Skeletal muscle satellite cell (primary cell): ENCODE measurements at regions not wholly inside any gene's neighbourhood (a gene's known extent, or its start where the extent isn't known, plus 50 kb on each side); places are given as distances from the start of the nearest gene placed in this dataset.

Source experiments
- H3K27me3 ChIP-seq: 2 replicates; pipeline ENCODE4 v1.7.0; 2013; ENCODE audit warnings: low read length; ENCODE audit not compliant: control insufficient read depth, insufficient read depth
- H3K36me3 ChIP-seq: 2 replicates; pipeline ENCODE4 v1.7.0; 2013; ENCODE audit warnings: mild to moderate bottlenecking, control low read depth, low read length; ENCODE audit not compliant: insufficient read depth
- H3K4me1 ChIP-seq: 2 replicates; pipeline ENCODE4 v1.7.0; 2013; ENCODE audit warnings: low read length; ENCODE audit not compliant: control insufficient read depth, insufficient read depth
- H3K4me2 ChIP-seq: 2 replicates; pipeline ENCODE4 v1.7.0; 2013; ENCODE audit warnings: mild to moderate bottlenecking, low read length
- H3K4me3 ChIP-seq: 2 replicates; pipeline ENCODE4 v1.7.0; 2013; ENCODE audit warnings: low read length
- H3K9ac ChIP-seq: 2 replicates; pipeline ENCODE4 v1.7.0; 2013; ENCODE audit warnings: mild to moderate bottlenecking, low read depth, low read length, moderate library complexity
- H3K9me3 ChIP-seq: replicated peaks from 2 replicates; pipeline ENCODE4 v1.7.0; 2013; ENCODE audit warnings: mild to moderate bottlenecking, control low read depth, low read length

- Histone ChIP-seq H3K4me2 (no peak overlapping the region), H3K4me1 (peaks cover 6% of the 10 kb centered on the region), H3K9ac (no peak overlapping the region), H3K36me3 (no peaks in the 10 kb centered on the region), H3K27me3 (peaks cover 8% of the 10 kb centered on the region), H3K4me3 (no peak overlapping the region), H3K9me3 (no peaks in the 10 kb centered on the region)
Observed at GRCh38 chr5:56683733-56684132, 131.6 kb upstream of the MAP3K1 start.

GRCh38 chr5:56683281-56683680 is 132.1 kb upstream of the MAP3K1 start:
- Histone ChIP-seq H3K4me3 (no peak overlapping the region), H3K4me2 (no peak overlapping the region), H3K9me3 (no peaks in the 10 kb centered on the region), H3K27me3 (peaks cover 8% of the 10 kb centered on the region), H3K4me1 (peaks cover 6% of the 10 kb centered on the region), H3K36me3 (no peaks in the 10 kb centered on the region), H3K9ac (no peak overlapping the region)

- Histone ChIP-seq H3K4me3 (no peak overlapping the region), H3K4me1 (peaks cover 6% of the 10 kb centered on the region), H3K4me2 (no peak overlapping the region), H3K27me3 (peaks cover 8% of the 10 kb centered on the region), H3K9me3 (no peaks in the 10 kb centered on the region), H3K9ac (no peak overlapping the region), H3K36me3 (no peaks in the 10 kb centered on the region)
Observed at GRCh38 chr5:56681346-56681745, 134.0 kb upstream of the MAP3K1 start.

- H3K27me3 ChIP-seq: peaks cover 8% of the 10 kb centered on the region
- H3K9me3 ChIP-seq: no peaks in the 10 kb centered on the region
- no peak overlapping the region for H3K9ac ChIP-seq
- no peak overlapping the region for H3K4me3 ChIP-seq
- no peak overlapping the region for H3K4me2 ChIP-seq
- H3K4me1 ChIP-seq: peaks cover 6% of the 10 kb centered on the region
- no peaks in the 10 kb centered on the region for H3K36me3 ChIP-seq
Observed at GRCh38 chr5:56680731-56681130, 134.6 kb upstream of the MAP3K1 start.

GRCh38 chr5:56677690-56678305 is 137.6 kb upstream of the MAP3K1 start:
- peaks cover 5% of the 10 kb centered on the region for H3K27me3 ChIP-seq
- no peak overlapping the region for H3K4me3 ChIP-seq
- no peak overlapping the region for H3K9ac ChIP-seq
- H3K4me1 ChIP-seq: peaks cover 6% of the 10 kb centered on the region
- H3K4me2 ChIP-seq: no peak overlapping the region
- H3K9me3 ChIP-seq: no peaks in the 10 kb centered on the region
- H3K36me3 ChIP-seq: no peaks in the 10 kb centered on the region

- peaks cover 2% of the 10 kb centered on the region for H3K4me1 ChIP-seq
- no peak overlapping the region for H3K4me2 ChIP-seq
- H3K4me3 ChIP-seq: no peak overlapping the region
- peaks cover 5% of the 10 kb centered on the region for H3K27me3 ChIP-seq
- H3K9ac ChIP-seq: no peak overlapping the region
- H3K9me3 ChIP-seq: no peaks in the 10 kb centered on the region
- no peaks in the 10 kb centered on the region for H3K36me3 ChIP-seq
Observed at GRCh38 chr5:56676091-56676768, 139.1 kb upstream of the MAP3K1 start.

GRCh38 chr5:56674441-56674840 is 140.9 kb upstream of the MAP3K1 start:
- Histone ChIP-seq H3K36me3 (no peaks in the 10 kb centered on the region), H3K9ac (no peak overlapping the region), H3K27me3 (peaks cover 7% of the 10 kb centered on the region), H3K4me1 (no peaks in the 10 kb centered on the region), H3K4me3 (no peak overlapping the region), H3K9me3 (no peaks in the 10 kb centered on the region), H3K4me2 (no peak overlapping the region)

- no peaks in the 10 kb centered on the region for H3K4me1 ChIP-seq
- H3K4me2 ChIP-seq: no peak overlapping the region
- no peak overlapping the region for H3K9ac ChIP-seq
- no peaks in the 10 kb centered on the region for H3K36me3 ChIP-seq
- no peak overlapping the region for H3K4me3 ChIP-seq
- peaks cover 13% of the 10 kb centered on the region for H3K27me3 ChIP-seq
- no peaks in the 10 kb centered on the region for H3K9me3 ChIP-seq
Observed at GRCh38 chr5:56673171-56673570, 142.2 kb upstream of the MAP3K1 start.

- no peaks in the 10 kb centered on the region for H3K36me3 ChIP-seq
- H3K4me2 ChIP-seq: no peak overlapping the region
- no peaks in the 10 kb centered on the region for H3K4me1 ChIP-seq
- H3K4me3 ChIP-seq: no peak overlapping the region
- H3K9me3 ChIP-seq: no peaks in the 10 kb centered on the region
- peaks cover 17% of the 10 kb centered on the region for H3K27me3 ChIP-seq
- H3K9ac ChIP-seq: no peak overlapping the region
Observed at GRCh38 chr5:56671571-56671970, 143.8 kb upstream of the MAP3K1 start.

GRCh38 chr5:56670916-56671315 is 144.4 kb upstream of the MAP3K1 start:
- Histone ChIP-seq H3K9ac (no peak overlapping the region), H3K27me3 (peaks cover 22% of the 10 kb centered on the region), H3K4me3 (no peak overlapping the region), H3K4me1 (no peaks in the 10 kb centered on the region), H3K36me3 (no peaks in the 10 kb centered on the region), H3K4me2 (no peak overlapping the region), H3K9me3 (no peaks in the 10 kb centered on the region)

- peaks cover 22% of the 10 kb centered on the region for H3K27me3 ChIP-seq
Observed at GRCh38 chr5:56669534-56670483, 145.5 kb upstream of the MAP3K1 start.

More at GRCh38 chr5:56669534-56670483, 145.5 kb upstream of the MAP3K1 start:
- H3K36me3 ChIP-seq: no peaks in the 10 kb centered on the region
- H3K9me3 ChIP-seq: no peaks in the 10 kb centered on the region
- no peak overlapping the region for H3K4me3 ChIP-seq
- no peak overlapping the region for H3K4me2 ChIP-seq
- H3K4me1 ChIP-seq: no peaks in the 10 kb centered on the region
- no peak overlapping the region for H3K9ac ChIP-seq
